ENCODE measurements at regions not wholly inside any gene's neighbourhood (a gene's known extent, or its start where the extent isn't known, plus 50 kb on each side); places are given as distances from the start of the nearest gene placed in this dataset.

- TF ChIP-seq CTCF (IDR thresholded peaks at IDR 0.05) (no peak), POLR2A (IDR thresholded peaks at IDR 0.05) (no peak)
These were observed 109.2 kb upstream of the FAT1 start for GRCh38 chr4:186832906-186833305.

All from body of pancreas (tissue), 4 donors.